Spinal cord (tissue), 9 donors: ENCODE measurements at regions not wholly inside any gene's neighbourhood (a gene's known extent, or its start where the extent isn't known, plus 50 kb on each side); places are given as distances from the start of the nearest gene placed in this dataset.
A peak's percentile ranks its signal among the peaks of the same experiment; 100 is the strongest.

ENCODE experiments used
- DNase-seq, 6 donors: peaks; one replicate each; pipeline versions ENCODE4 v3.0.0 to v3.0.0-alpha.2; 2013 to 2015; ENCODE audit warnings: low spot score in 6 of 6, low read depth in 4 of 6
- H3K27ac ChIP-seq: one replicate; pipeline ENCODE4 v1.5.1; 2013; ENCODE audit warnings: low read depth, low read length, control low read depth
- H3K27me3 ChIP-seq: one replicate; pipeline ENCODE4 v1.6.1; 2013; ENCODE audit warnings: low read length; ENCODE audit not compliant: control insufficient read depth, insufficient read depth
- H3K36me3 ChIP-seq: one replicate; pipeline ENCODE4 v1.6.1; 2013; ENCODE audit warnings: low read length; ENCODE audit not compliant: control insufficient read depth, insufficient read depth
- H3K4me1 ChIP-seq: one replicate; pipeline ENCODE4 v1.6.1; 2013; ENCODE audit warnings: low read length; ENCODE audit not compliant: control insufficient read depth, insufficient read depth
- H3K4me3 ChIP-seq: one replicate; pipeline ENCODE4 v1.5.1; 2013; ENCODE audit warnings: low read depth, low read length, control low read depth
- H3K9me3 ChIP-seq: one replicate; pipeline ENCODE4 v1.6.1; 2013; ENCODE audit warnings: low read length; ENCODE audit not compliant: control insufficient read depth, insufficient read depth
- WGBS: methylation state at CpG from one replicate; pipeline ENCODE4 v1.1.5; 2013; ENCODE audit warnings: missing lambda C conversion rate; ENCODE audit not compliant: insufficient coverage; 5-methylcytosine and 5-hydroxymethylcytosine counted together
- donor health status: healthy.

DNA sequence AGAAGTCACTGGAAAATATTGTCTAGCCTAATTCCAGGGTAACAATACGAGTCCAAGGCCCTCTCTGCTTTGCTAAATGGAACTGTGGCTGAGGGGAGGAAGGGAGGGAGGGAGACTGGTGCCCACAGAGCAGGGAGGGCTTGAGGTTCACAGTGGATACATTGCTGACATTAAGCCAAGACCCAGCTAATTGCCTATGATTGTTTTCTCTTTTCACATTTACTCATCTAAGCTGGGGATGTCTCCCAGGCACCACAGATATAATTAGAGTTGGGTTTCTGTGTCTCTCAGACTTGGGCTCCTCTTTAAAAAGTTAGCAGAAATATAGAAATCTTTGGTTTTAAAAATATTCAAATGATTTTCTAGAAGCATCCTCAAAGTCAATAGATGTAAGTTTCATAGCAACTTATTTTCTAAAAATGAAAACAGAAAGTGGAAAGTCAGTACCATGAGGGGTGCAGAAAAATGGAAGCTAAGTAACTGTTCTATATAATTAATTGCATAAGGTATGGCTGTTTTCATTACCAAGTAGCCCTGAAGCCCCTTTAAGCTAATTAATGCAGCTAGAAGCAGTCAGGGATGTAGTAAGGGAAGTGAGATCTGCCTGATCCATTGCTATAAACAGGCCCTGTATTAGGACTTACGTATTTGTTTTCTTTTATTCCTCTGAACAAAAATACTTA, 259.8 kb downstream of the NDUFS4 start:
- no peaks in the 10 kb centered on the region for H3K9me3 ChIP-seq
- DNase-seq = peak in 1 of 6 donors; percentile 20
- no peaks in the 10 kb centered on the region for H3K36me3 ChIP-seq
- H3K27ac ChIP-seq = no peak overlapping the region
- WGBS = 83% methylated on average over 1 of the region's 2 CpGs
- no peaks in the 10 kb centered on the region for H3K27me3 ChIP-seq
- no peak overlapping the region for H3K4me3 ChIP-seq
- H3K4me1 ChIP-seq = no peaks in the 10 kb centered on the region

DNA sequence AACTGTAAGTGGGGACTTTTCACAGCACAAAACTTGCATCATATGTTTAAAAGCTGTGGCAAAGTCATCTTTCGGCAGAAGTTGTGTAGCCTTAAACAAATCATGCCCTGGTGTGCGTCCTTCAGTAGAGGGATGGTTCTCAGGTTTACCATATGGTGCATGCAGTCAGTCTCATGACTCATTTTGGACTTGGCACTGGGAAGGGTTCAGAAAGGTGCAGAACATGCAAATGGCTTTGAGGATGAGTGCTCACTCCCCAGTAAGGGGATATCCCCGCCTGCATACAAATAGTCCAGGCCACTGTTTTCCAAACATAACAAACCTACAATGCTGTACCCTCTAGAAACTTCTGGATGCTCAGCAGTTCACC, 260.3 kb downstream of the NDUFS4 start:
- Histone ChIP-seq H3K9me3 (no peaks in the 10 kb centered on the region), H3K27ac (no peak overlapping the region), H3K4me3 (no peak overlapping the region), H3K4me1 (no peaks in the 10 kb centered on the region), H3K36me3 (no peaks in the 10 kb centered on the region), H3K27me3 (no peaks in the 10 kb centered on the region)
- 95% methylated on average over 3 of the region's 3 CpGs for WGBS
- DNase-seq = no peak

DNA sequence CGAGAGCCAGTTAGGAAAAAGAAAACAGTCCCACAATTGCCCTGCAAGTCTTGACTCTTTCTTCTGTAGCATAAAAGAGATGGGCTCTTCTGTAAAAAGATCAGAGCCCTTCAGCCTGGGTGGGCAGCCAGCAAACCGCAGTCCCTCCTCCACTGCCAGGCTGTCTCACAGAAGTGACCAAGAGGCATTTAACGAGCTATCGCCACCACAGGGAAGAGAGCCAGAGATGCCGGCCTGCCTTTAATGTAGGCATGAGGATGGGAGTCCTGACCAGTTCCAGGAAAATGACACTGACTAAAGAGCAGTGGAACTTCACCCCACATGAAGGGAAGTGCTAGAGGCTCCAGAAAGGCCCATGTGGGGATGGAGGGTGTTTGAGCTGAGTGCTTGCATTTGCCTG, 264.6 kb downstream of the NDUFS4 start:
- Histone ChIP-seq H3K27ac (no peak overlapping the region), H3K4me1 (no peaks in the 10 kb centered on the region), H3K4me3 (no peak overlapping the region), H3K27me3 (no peaks in the 10 kb centered on the region), H3K36me3 (no peaks in the 10 kb centered on the region), H3K9me3 (no peaks in the 10 kb centered on the region)
- WGBS = no CpG with 5 or more reads among the region's 5 CpGs
- DNase-seq = peak in 1 of 6 donors; percentile 14

DNA sequence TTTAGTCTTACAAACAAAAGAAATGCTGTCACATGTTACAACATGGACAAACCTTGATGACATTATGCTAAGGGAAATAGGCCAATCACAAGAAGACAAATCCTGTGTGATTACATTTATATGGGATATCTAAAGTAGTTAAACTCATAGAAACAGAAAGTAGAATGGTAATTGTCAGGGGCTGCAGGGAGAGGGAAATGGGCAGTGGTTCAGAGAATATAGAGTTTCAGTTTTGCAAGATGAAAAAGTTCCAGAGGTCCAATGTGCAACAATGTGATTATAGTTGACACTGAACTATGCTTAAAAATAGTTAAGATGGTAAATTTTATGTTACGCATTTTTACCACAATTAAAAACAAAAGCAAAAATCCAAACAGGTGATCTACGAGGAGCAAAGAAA, 265.5 kb downstream of the NDUFS4 start:
- Histone ChIP-seq H3K27me3 (no peaks in the 10 kb centered on the region), H3K27ac (no peak overlapping the region), H3K4me3 (no peak overlapping the region), H3K36me3 (no peaks in the 10 kb centered on the region), H3K9me3 (no peaks in the 10 kb centered on the region), H3K4me1 (no peaks in the 10 kb centered on the region)
- WGBS = no CpG with 5 or more reads among the region's 2 CpGs
- no peak for DNase-seq

DNA sequence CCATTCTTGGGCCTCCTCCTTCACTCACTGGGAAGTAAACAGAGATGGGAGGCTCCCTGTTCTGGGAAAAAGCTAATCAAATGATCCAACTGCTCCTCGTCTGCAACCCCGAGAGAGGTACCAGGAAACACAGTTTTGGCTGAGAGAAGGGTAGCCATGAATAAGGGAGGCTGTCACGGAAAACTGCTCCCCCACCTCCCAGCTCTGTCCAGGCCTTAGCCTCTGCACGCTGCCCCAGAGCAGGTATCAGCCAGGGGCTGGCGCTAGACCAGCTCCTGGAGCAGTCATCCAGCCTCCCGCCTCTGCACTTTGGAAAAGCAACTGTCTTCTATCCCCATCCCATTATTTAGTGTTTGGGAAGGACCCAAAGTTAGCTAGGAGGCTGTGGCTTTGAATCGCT, 266.1 kb downstream of the NDUFS4 start:
- H3K36me3 ChIP-seq = no peaks in the 10 kb centered on the region
- DNase-seq = no peak
- no CpG with 5 or more reads among the region's 7 CpGs for WGBS

DNA sequence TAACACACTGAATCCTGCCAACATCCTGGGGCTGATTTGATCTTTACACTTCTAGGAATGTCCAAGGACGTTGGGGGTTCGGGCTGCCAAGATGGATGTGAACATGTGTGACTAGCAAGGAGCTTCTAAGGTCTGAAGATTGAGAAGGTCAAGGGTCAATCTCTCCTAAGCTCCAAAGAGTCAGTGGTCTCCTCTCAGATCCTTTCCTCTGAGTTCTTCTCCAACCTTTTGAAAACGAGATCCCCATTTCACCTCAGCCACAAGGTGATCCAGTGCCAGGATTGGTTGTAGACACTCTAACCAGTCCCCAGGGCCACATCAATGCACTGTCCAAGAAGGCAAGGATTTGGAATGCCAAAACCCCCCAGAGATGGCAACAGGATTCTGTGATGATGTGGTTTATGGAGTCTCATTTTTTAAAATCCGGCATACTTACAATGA, 266.8 kb downstream of the NDUFS4 start:
- H3K27me3 ChIP-seq = no peaks in the 10 kb centered on the region
- H3K4me3 ChIP-seq = no peak overlapping the region
- no peaks in the 10 kb centered on the region for H3K36me3 ChIP-seq
- no peaks in the 10 kb centered on the region for H3K4me1 ChIP-seq
- H3K27ac ChIP-seq = no peak overlapping the region
- 83% methylated on average over 1 of the region's 4 CpGs for WGBS
- DNase-seq = no peak
- H3K9me3 ChIP-seq = no peaks in the 10 kb centered on the region

More for the DNA sequence above, 266.1 kb downstream of the NDUFS4 start:
- H3K9me3 ChIP-seq = no peaks in the 10 kb centered on the region
- H3K4me3 ChIP-seq = no peak overlapping the region
- no peaks in the 10 kb centered on the region for H3K27me3 ChIP-seq
- H3K4me1 ChIP-seq = no peaks in the 10 kb centered on the region
- no peak overlapping the region for H3K27ac ChIP-seq

DNA sequence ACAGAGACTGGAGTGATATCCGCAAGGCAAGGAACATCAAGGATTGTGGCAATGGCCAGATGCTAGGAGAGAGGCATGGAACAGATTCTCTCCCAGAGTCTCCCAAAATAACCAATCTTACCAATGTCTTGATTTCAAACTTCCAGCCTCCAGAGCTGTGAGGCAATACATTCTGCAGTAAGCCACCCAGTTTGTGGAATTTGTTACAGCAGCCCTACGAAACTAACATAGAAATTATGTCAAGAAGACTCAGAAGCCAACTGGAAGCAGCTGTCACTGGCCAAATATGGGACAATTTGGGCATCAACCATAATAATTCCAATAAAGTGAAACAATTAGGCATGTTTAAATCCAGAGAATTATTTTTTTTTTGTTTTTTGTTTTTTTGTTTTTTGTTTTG, 271.1 kb downstream of the NDUFS4 start:
- H3K27ac ChIP-seq = no peak overlapping the region

More for the DNA sequence above, 271.1 kb downstream of the NDUFS4 start:
- no peak for DNase-seq
- H3K9me3 ChIP-seq = no peaks in the 10 kb centered on the region
- WGBS = 100% methylated on average over 1 of the region's 2 CpGs
- no peaks in the 10 kb centered on the region for H3K4me1 ChIP-seq
- H3K36me3 ChIP-seq = no peaks in the 10 kb centered on the region
- no peaks in the 10 kb centered on the region for H3K27me3 ChIP-seq
- no peak overlapping the region for H3K4me3 ChIP-seq
